ENCODE measurements at regions not wholly inside any gene's neighbourhood (a gene's known extent, or its start where the extent isn't known, plus 50 kb on each side); places are given as distances from the start of the nearest gene placed in this dataset.

GRCh38 chr18:8994603-8995002 lies 107.9 kb upstream of the NDUFV2 start:
- no peak overlapping the region for H2AFZ ChIP-seq
- no peaks in the 10 kb centered on the region for H3K4me1 ChIP-seq
- H3K36me3 ChIP-seq (ENCODE audit: control insufficient read depth, insufficient read depth, low read length): no peaks in the 10 kb centered on the region
- TF ChIP-seq CTCF (IDR thresholded peaks at IDR 0.05): no peak
- H3K27me3 ChIP-seq (ENCODE audit: control insufficient read depth, insufficient read depth, low read length): no peaks in the 10 kb centered on the region
- H3K4me3 ChIP-seq (ENCODE audit: low read depth, low read length): no peak overlapping the region
- no peak overlapping the region for H3K9ac ChIP-seq
- no peak overlapping the region for H3K4me2 ChIP-seq (ENCODE audit: low read length)
- no peaks in the 10 kb centered on the region for H3K9me3 ChIP-seq (ENCODE audit: control insufficient read depth, low read length)
- H3K27ac ChIP-seq: no peak overlapping the region
- no peaks in the 10 kb centered on the region for H3K79me2 ChIP-seq

- no peak overlapping the region for H3K27ac ChIP-seq
- H3K9ac ChIP-seq: no peak overlapping the region
- no peaks in the 10 kb centered on the region for H3K4me1 ChIP-seq
- no peaks in the 10 kb centered on the region for H3K27me3 ChIP-seq (ENCODE audit: control insufficient read depth, insufficient read depth, low read length)
- no peaks in the 10 kb centered on the region for H3K79me2 ChIP-seq
- no peaks in the 10 kb centered on the region for H3K36me3 ChIP-seq (ENCODE audit: control insufficient read depth, insufficient read depth, low read length)
- no peak overlapping the region for H3K4me3 ChIP-seq (ENCODE audit: low read depth, low read length)
- no peaks in the 10 kb centered on the region for H3K9me3 ChIP-seq (ENCODE audit: control insufficient read depth, low read length)
- H3K4me2 ChIP-seq (ENCODE audit: low read length): no peak overlapping the region
- no peak overlapping the region for H2AFZ ChIP-seq
- no peak for TF ChIP-seq CTCF (IDR thresholded peaks at IDR 0.05)
These were observed 107.4 kb upstream of the NDUFV2 start for GRCh38 chr18:8995096-8995495.

GRCh38 chr18:8996771-8997432 lies 105.6 kb upstream of the NDUFV2 start:
- H3K36me3 ChIP-seq (ENCODE audit: control insufficient read depth, insufficient read depth, low read length): no peaks in the 10 kb centered on the region
- H3K4me2 ChIP-seq (ENCODE audit: low read length): no peak overlapping the region
- H2AFZ ChIP-seq: no peak overlapping the region
- H3K27ac ChIP-seq: no peak overlapping the region
- no peaks in the 10 kb centered on the region for H3K27me3 ChIP-seq (ENCODE audit: control insufficient read depth, insufficient read depth, low read length)
- no peaks in the 10 kb centered on the region for H3K79me2 ChIP-seq
- H3K4me1 ChIP-seq: no peaks in the 10 kb centered on the region
- no peak for TF ChIP-seq CTCF (IDR thresholded peaks at IDR 0.05)
- H3K4me3 ChIP-seq (ENCODE audit: low read depth, low read length): no peak overlapping the region
- H3K9ac ChIP-seq: no peak overlapping the region
- no peaks in the 10 kb centered on the region for H3K9me3 ChIP-seq (ENCODE audit: control insufficient read depth, low read length)

- Histone ChIP-seq H3K27ac (no peak overlapping the region), H3K4me1 (no peaks in the 10 kb centered on the region), H3K79me2 (no peaks in the 10 kb centered on the region), H2AFZ (no peak overlapping the region), H3K27me3 (ENCODE audit: control insufficient read depth, insufficient read depth, low read length) (no peaks in the 10 kb centered on the region), H3K4me3 (ENCODE audit: low read depth, low read length) (no peak overlapping the region), H3K9me3 (ENCODE audit: control insufficient read depth, low read length) (no peaks in the 10 kb centered on the region), H3K36me3 (ENCODE audit: control insufficient read depth, insufficient read depth, low read length) (no peaks in the 10 kb centered on the region), H3K9ac (no peak overlapping the region), H3K4me2 (ENCODE audit: low read length) (no peak overlapping the region)
- no peak for TF ChIP-seq CTCF (IDR thresholded peaks at IDR 0.05)
These were observed 104.9 kb upstream of the NDUFV2 start for GRCh38 chr18:8997634-8998033.

Measured in parathyroid adenoma (tissue), 2 donors.